SK-N-MC (cell line): ENCODE measurements at regions not wholly inside any gene's neighbourhood (a gene's known extent, or its start where the extent isn't known, plus 50 kb on each side); places are given as distances from the start of the nearest gene placed in this dataset.

Experiments used
- EZH2 ChIP-seq: fragments of 200-600 bp; sonication (generic); IDR thresholded peaks from one replicate; pipeline ENCODE4 v1.6.1; 2017; ENCODE audit warnings: antibody characterized with exemption
- POLR2AphosphoS5 ChIP-seq: IDR thresholded peaks from 2 replicates; pipeline ENCODE4 v1.6.1; 2012; ENCODE audit warnings: mild to moderate bottlenecking, low read depth, low read length, borderline replicate concordance

DNA sequence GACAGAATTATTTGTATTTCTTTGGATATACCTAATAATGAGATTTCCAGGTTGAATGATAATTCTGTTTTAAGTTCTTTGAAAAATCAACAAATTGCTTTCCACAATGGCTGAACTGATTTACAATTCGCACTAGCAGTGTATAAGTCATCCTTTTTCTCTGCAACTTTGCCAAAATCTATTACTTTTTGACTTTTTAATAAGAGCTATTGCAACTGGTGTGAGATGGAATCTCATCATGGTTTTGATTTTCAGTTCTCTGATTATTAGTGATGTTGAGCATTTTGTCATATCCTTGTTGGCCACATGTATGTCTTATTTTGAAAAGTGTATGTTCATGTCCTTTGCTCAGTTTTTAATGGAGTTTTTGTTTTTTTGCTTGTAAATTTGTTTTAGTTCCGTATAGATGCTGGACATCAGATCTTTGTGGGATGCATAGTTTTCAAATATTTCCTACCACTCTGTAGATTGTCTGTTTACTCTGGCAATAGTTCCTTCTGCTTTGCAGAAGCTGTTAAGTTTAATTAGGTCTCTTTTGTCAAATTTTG, 409.8 kb upstream of the CITED2 start:
- no peak for TF ChIP-seq EZH2
- no peak for TF ChIP-seq POLR2AphosphoS5
